Stimulated activated CD4-positive, alpha-beta T cell treated with anti-CD3 and anti-CD28 coated beads, Interleukin-1b, Interleukin-23, amount 100 ng/mL, for 48 hours (primary cell): ENCODE measurements at regions not wholly inside any gene's neighbourhood (a gene's known extent, or its start where the extent isn't known, plus 50 kb on each side); places are given as distances from the start of the nearest gene placed in this dataset.

Source experiments
- DNase-seq: peaks from one replicate; pipeline ENCODE4 v3.0.0-alpha.2; 2020

DNA sequence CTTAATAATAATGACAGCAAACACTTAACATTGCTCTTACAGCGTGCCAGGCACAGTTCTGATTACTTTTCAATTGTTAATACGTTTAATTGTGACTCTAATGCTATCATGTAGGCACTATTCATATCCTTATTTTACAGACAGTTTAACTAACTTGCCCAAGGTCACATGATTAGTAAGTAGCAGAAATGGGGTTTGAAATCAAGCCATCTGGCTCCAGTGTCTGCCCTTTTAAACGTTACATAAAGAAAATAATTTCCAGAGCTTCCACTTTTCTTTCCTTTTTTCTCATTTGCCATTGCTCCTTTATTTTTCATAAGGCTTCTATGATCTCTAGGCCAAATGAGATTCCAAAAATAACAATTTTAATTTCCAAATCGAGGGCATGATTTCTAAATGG lies 50.6 kb upstream of the IKZF2 start:
- no peak for DNase-seq

DNA sequence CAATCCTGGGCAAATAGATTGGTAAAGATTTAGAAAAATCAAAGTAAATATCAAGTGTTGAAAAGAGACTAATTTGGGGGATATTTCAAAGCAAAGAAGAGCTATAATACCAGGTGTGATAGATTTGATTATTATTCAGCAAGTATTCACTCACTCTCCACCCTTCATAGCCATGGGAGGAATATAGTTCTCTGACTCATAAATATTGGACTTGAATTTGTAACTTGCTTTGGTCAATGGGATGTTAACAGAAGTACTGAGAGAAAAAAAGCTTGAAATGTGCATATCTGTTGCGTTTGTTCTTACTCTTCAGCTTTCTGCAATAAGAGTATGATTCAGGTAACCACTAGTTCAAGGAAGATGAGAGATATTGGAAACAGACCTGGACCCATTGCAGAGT lies 54.5 kb upstream of the IKZF2 start:
- no peak for DNase-seq

DNA sequence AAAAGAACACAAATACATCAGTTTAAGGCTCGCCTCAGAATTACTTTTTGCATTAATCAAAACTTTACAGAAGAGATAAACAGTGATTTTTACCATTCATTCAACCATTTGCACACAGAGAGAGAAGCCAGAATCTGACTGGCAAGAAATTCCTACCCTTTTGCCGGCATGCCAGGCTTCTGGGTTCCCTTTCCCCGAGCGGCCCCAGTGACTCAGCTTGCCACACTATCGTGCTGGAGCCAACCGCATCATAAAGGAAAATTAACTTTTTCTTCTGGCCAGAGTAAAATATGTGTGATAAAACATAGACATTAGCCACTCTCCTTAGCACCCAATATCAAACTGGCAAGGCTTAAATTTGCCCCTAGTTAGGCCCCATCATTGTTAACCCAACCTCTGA lies 61.8 kb upstream of the IKZF2 start:
- no peak for DNase-seq

DNA sequence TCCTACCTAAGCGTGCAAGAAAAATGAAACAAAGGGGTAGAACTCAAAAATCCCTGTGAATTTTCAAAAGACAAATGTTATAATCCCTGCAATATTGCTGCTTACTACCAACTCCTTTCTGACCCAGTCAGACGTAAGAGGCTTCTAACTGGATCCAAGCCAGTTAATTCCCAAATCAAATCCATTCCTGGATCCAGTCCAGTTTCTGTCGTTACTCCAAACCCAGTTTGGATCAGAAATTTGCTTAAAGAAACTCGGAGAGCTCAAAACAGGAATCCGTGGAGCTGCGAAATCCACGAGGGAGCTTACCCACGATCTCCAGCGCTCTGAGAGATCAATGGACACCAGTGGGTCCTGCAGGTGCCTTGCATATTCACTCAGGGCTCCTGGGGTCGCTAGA lies 62.8 kb upstream of the IKZF2 start:
- DNase-seq, result no peak

DNA sequence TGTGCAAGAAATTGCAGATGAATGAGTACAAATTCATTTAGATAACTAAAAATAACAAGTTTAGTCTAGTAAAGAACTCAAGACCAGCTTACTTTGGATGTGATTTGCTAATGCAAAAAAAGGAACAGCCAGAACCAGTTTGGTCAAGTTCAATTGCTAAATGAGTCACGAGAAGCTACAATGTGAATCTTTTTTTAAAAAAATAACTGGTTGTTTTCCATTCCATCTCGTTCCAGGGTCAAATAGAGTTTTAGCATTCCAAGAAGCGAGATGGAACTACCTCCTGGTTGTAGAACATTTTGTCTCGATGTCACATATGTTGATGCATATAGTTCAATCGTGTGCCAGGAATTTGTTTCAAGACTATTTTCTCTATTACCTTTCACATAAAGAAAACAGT lies 65.0 kb upstream of the IKZF2 start:
- no peak for DNase-seq

DNA sequence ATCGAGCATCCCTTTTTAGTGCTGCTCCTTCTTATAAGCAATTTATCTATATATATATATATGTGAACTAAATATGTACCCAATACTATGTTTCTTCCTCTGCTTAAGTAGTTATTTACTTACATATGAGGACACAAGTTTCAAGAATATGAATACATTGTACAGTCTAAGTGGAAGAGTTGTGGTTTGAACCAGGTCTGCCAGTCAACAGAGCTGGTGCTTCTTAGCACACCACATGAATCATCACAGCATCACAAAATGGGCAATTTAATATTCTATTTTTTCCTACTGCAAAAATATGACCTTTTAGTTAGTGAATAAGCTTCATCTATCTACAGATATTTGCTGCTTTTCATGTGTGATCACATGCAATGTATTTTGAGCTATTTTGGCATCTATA lies 64.4 kb upstream of the SPAG16 start:
- no peak for DNase-seq

DNA sequence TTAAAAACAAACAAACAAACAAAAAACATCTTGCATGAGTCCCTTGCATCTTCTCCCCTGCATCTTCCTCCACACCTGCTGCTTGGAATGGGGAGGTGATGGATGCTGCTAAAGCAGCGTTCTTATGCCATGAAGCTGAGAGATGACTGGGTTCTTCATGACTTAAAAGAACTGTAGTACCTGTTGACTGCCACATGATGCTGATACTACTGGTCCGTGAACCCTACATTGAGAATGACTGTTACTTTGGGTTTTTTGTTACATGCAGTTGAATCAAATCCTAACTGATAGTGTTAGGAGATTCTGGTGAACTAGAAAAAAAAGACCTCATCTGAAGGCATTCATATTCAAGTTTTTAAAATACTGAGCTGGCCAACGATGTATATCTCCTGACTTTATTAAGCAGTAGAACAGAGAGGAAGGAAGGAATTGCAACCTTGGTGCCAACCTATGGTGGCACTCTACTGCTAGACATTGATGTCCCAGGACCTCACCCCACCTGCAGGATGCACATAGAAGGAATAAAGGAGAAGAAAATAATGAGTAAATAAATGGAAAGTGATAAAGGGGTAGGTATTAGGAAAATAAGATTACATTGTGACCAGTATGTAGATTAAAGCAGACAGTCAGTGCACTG lies 63.2 kb upstream of the SPAG16 start:
- no peak for DNase-seq

DNA sequence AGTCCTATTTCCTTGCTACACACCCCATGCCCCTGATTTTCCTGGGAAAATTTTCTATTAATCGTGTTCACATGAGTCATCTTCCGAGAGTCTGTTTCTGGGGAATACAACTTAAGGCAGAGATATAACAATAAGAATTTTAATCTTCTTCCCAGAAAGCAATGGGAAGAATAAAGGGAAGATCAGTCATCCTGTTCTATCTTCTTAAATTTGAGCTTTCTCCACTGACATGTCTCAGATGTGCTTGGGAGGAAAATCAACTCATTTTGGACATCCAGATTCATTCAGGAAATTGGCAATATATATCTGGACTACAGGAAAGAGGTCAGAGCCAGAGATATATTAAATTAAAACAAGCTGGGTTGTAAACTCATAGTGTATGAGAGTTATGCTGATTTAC lies 62.3 kb upstream of the SPAG16 start:
- DNase-seq, result no peak

DNA sequence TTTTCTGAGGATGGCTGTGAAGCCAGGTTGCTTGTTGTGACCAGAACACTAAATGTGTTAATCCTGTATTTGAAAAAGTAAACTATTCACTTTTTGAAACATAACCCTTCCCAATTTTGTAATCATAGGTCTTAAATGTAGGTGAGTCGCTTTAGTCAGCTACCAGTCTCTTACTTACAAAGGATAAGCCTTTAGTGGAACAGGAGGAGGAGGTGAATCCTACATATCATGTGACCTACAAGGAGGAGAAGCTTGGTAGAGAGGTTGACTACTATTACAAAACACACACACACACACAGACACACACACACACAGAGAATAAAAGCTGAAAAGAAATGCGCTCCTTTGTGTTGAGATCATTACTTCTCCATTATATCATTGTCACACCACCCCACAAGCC lies 59.9 kb upstream of the SPAG16 start:
- DNase-seq, result no peak

DNA sequence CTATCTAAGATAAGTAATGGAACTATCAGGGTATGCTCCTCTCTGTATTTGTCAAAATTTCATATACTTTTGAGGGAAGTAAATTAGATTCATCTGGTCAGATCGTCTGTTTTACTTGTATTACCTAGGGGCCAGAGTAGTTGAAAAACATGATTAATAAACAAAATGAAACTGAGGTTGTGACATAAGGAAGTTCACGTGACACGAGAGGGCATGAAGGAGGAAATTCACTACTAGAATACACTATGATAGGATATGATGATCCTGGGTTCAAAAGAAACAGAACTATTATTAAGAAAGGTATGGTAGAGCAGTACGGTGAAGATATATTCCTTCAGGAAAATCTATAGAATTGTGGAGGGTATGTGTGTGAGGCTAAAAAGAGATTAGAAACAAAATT lies 58.4 kb upstream of the SPAG16 start:
- DNase-seq, result no peak

DNA sequence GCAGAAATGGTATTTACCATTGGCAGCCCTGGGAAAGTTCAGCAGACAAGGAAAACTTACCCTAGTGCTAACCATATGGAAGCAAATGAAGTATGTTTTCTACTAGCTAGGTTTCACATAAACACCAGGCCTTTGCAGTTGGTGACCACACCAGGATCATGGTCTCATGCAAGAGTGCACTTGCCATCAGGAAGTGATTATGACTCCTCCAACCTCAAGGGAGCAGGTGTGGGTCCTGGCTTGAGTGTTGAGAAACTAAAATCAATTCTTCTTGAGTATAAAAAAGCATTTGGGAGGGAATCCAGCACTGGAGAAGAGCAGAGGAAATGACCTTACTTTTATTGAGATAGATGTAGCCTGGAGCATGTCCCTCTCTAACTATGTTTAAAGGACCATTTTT lies 56.8 kb upstream of the SPAG16 start:
- DNase-seq, result no peak

DNA sequence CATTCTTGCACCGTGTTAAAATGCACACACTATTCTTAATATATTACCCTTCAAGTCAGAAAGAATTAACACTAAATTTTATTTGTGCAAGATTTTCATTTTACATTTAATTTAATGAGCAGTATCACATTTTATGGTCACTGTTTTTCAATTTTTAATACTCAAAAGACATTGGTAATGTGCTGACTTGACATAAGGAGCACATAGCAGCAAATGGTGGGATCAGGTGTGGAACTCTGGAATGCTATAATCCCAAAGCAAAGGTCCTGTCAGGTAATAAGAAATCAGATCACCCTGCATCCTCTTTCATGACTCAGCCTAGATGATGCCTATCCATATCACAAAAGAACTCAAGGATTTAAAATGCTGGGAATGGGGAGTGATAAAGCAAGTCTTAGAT lies 55.6 kb upstream of the SPAG16 start:
- no peak for DNase-seq

DNA sequence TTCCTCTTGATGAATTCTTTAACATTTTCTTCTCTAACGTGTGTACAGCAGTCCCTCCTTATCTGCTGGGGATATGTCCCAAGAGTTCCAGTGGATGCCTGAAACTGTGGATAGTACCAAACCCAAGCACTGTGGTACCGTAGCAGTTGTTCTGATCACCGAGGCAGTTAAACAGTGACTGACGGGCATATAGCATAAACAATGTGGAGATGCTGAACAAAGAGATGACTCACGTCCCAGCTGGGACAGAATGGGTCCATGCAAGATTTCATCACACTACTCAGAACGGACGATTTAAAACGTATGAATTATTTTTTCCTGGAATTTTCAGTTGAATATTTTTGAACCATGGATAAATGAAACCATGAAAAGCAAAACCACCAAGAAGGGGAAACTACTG lies 54.5 kb upstream of the SPAG16 start:
- DNase-seq, result no peak

DNA sequence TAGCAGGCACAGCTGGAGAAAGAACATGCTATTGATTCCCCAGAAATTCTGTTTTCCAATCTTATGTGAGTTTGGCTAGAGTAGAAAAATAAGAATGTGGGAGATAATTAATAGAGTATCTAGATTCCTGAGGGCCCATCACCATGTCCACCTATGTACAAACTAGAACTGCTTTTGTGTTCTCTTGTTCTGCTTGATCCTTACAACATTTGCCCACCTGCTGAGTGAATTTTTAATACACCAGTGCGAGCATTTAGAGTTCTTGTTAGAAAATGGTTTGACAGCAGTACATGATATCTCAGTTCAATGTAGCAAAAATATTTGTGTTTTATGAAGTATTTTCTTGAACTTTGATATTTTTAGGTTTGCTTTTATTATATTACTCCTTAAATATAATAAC lies 52.3 kb upstream of the SPAG16 start:
- no peak for DNase-seq

DNA sequence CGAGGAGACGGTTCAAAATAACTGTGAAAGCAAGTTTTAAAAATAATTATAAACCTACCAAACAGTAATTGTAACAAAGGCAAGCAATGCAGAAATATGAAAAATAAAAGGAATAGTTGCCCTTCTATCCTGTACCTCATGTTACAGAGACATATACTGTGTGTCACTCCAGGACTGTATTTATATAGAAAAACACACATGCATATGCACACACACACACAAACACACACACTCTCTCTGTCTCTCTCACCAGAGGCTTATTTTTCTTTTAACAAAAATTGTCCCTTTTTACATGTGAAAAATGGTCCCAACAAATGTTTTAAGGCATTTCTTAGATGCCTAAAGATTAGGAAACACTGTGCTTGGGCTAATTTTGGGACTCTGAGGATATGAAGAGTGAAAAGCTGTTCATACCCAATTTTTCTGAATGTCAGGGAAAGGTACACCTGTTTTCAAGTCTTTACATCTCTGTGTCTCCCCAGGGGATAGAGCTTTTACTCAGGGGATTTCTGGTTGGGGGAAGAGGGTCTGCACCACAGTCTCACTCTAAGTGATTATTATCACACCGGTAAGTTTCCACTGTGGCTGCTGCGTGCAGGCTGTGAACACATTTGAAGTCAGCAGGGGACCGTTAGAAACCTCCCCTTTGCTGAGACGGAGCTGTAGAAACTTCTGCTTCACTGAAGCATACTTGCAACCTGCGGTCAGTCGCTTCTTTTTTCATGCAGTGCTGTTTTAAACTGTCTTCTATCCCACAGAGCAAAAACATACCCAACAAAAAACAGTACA lies 51.4 kb upstream of the SPAG16 start:
- DNase-seq, result peak; percentile 10

DNA sequence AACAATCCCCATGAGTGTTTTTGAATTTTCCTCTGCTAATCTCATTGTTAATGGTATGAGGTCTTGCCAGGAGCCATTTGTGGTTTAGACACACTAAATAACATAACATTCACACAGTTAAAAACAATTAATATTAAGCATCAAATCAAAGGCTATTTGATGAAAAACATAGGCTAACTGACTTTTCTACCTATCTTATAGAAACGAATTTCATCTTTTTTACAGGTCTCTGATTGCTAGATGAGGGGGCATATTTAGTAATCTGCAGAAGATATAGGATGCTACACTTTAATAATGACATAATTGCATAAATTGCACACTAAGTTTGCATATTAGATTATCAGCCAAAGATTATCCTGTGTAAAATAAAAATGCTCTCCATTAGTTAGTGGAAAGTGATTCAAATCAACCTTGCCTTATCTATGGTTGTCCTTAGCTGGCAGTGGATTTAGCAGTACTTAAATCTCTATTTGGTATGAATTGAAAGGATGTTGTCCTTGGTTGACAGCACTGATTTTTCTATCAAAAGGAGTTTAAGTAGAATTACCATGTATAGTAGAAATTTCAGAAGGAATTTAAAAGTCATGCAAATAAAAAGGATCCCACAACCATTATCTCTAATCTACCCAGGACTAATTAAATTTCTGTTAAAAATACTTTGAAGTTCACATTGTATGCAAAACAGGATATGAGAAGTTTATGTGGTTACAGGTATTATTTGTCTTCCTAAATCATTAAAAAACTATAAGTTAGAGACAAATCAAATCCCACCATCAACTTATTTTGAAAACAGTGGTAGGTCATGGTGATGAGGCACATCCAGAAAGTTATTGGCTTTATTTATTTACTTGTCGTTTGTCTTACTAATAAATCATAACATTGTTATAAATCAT lies 50.6 kb upstream of the SPAG16 start:
- DNase-seq, result no peak
